ENCODE measurements at regions not wholly inside any gene's neighbourhood (a gene's known extent, or its start where the extent isn't known, plus 50 kb on each side); places are given as distances from the start of the nearest gene placed in this dataset.

GRCh38 chr16:52812678-52813556 is 239.8 kb downstream of the CHD9NB start:
- TF ChIP-seq EZH2 (IDR thresholded peaks at IDR 0.05; ENCODE audit: borderline replicate concordance, low read length) (no peak), CTCF (IDR thresholded peaks at IDR 0.05; ENCODE audit: low read length) (no peak)

Data from OCI-LY1 (cell line).